ENCODE measurements at regions not wholly inside any gene's neighbourhood (a gene's known extent, or its start where the extent isn't known, plus 50 kb on each side); places are given as distances from the start of the nearest gene placed in this dataset.

DNA sequence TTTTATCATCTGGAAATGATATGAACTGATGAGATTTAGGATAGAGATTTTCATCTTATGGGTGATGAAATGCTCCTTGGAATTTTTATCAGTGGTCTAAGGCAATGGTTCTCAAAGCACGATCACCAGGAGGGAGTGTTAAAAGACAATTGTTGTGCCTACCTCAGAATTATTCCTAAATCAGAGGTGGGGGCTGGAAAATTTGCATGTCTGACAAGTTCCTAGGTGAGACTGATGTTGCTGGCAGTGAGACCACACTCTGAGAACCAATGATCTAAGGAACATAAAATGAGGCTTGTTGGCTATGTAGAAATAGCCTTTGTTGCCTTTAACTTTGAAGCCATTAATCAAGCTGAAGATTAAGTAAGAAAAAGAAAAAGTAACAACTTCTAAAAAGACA is 416.6 kb upstream of the AZI2 start:
- no peak for TF ChIP-seq EZH2 (optimal IDR thresholded peaks at IDR 0.05; ENCODE audit: low read depth, low read length)
- TF ChIP-seq EZH2phosphoT487 (IDR thresholded peaks at IDR 0.05; ENCODE audit: low read length) = no peak
- TF ChIP-seq, protein P1, sequence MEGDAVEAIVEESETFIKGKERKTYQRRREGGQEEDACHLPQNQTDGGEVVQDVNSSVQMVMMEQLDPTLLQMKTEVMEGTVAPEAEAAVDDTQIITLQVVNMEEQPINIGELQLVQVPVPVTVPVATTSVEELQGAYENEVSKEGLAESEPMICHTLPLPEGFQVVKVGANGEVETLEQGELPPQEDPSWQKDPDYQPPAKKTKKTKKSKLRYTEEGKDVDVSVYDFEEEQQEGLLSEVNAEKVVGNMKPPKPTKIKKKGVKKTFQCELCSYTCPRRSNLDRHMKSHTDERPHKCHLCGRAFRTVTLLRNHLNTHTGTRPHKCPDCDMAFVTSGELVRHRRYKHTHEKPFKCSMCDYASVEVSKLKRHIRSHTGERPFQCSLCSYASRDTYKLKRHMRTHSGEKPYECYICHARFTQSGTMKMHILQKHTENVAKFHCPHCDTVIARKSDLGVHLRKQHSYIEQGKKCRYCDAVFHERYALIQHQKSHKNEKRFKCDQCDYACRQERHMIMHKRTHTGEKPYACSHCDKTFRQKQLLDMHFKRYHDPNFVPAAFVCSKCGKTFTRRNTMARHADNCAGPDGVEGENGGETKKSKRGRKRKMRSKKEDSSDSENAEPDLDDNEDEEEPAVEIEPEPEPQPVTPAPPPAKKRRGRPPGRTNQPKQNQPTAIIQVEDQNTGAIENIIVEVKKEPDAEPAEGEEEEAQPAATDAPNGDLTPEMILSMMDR (IDR thresholded peaks at IDR 0.05; ENCODE audit: low read length) = no peak
- H3K27me3 ChIP-seq (replicated peaks; ENCODE audit: insufficient read depth, low read length) = no peaks in the 10 kb centered on the region
- no peaks in the 10 kb centered on the region for H3K9me3 ChIP-seq (replicated peaks; ENCODE audit: insufficient read depth, low read length)
- H3K79me2 ChIP-seq (ENCODE audit: low read length) = no peaks in the 10 kb centered on the region
- no peak for DNase-seq
- no peak overlapping the region for H2AFZ ChIP-seq (ENCODE audit: low read length)
- H4K20me1 ChIP-seq (ENCODE audit: insufficient read depth, low read length) = no peaks in the 10 kb centered on the region
- H3K9ac ChIP-seq (ENCODE audit: low read length) = no peak overlapping the region
- H3F3A ChIP-seq (ENCODE audit: insufficient read depth, low read length) = no peaks in the 10 kb centered on the region
- H3K9me2 ChIP-seq (replicated peaks; ENCODE audit: insufficient read depth, low read length) = no peaks in the 10 kb centered on the region
- no peak overlapping the region for H3K27ac ChIP-seq (ENCODE audit: low read length)
- no peak overlapping the region for H3K4me2 ChIP-seq (ENCODE audit: low read depth, low read length)
- no peaks in the 10 kb centered on the region for H3K36me3 ChIP-seq (replicated peaks; ENCODE audit: insufficient read depth, low read length)
- no peak overlapping the region for H3K4me3 ChIP-seq (ENCODE audit: low read length)
- peaks cover 11% of the 10 kb centered on the region; the same call in 1 of the 2 replicates for H3K4me1 ChIP-seq (ENCODE audit: low read length)

DNA sequence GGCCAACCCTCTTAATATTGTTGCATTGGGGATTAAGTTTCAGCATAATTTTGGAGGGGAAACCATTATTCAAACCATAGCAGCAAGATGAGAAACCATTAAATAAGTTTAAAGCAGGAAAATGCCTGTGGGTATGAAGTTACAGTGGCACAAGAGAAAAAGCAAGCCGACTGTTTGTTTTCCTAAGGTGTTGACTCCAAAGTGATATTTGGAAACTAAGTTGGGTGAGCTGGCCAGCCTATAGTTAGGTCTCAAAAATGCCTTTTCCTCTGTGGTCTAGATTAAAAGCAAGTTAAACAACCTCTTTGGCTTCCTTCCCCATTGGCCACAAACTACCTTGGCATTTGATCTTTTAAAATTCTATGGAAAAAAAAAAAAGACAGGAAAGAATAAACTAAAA is 419.8 kb upstream of the AZI2 start:
- H3K9me2 ChIP-seq (replicated peaks; ENCODE audit: insufficient read depth, low read length) = no peaks in the 10 kb centered on the region
- no peak overlapping the region for H3K4me2 ChIP-seq (ENCODE audit: low read depth, low read length)
- H3K9me3 ChIP-seq (replicated peaks; ENCODE audit: insufficient read depth, low read length) = no peaks in the 10 kb centered on the region
- H3K27ac ChIP-seq (ENCODE audit: low read length) = no peak overlapping the region
- TF ChIP-seq EZH2 (optimal IDR thresholded peaks at IDR 0.05; ENCODE audit: low read depth, low read length) (no peak), EZH2phosphoT487 (IDR thresholded peaks at IDR 0.05; ENCODE audit: low read length) (no peak)
- TF ChIP-seq, protein P1 (IDR thresholded peaks at IDR 0.05; ENCODE audit: low read length) = no peak
- H3K36me3 ChIP-seq (replicated peaks; ENCODE audit: insufficient read depth, low read length) = no peaks in the 10 kb centered on the region
- H3K9ac ChIP-seq (ENCODE audit: low read length) = no peak overlapping the region
- DNase-seq = no peak
- H3K79me2 ChIP-seq (ENCODE audit: low read length) = no peaks in the 10 kb centered on the region
- no peaks in the 10 kb centered on the region for H3K27me3 ChIP-seq (replicated peaks; ENCODE audit: insufficient read depth, low read length)
- no peaks in the 10 kb centered on the region for H4K20me1 ChIP-seq (ENCODE audit: insufficient read depth, low read length)
- peaks cover 11% of the 10 kb centered on the region; the same call in 1 of the 2 replicates for H3K4me1 ChIP-seq (ENCODE audit: low read length)
- H3K4me3 ChIP-seq (ENCODE audit: low read length) = no peak overlapping the region
- no peaks in the 10 kb centered on the region for H3F3A ChIP-seq (ENCODE audit: insufficient read depth, low read length)
- H2AFZ ChIP-seq (ENCODE audit: low read length) = no peak overlapping the region

DNA sequence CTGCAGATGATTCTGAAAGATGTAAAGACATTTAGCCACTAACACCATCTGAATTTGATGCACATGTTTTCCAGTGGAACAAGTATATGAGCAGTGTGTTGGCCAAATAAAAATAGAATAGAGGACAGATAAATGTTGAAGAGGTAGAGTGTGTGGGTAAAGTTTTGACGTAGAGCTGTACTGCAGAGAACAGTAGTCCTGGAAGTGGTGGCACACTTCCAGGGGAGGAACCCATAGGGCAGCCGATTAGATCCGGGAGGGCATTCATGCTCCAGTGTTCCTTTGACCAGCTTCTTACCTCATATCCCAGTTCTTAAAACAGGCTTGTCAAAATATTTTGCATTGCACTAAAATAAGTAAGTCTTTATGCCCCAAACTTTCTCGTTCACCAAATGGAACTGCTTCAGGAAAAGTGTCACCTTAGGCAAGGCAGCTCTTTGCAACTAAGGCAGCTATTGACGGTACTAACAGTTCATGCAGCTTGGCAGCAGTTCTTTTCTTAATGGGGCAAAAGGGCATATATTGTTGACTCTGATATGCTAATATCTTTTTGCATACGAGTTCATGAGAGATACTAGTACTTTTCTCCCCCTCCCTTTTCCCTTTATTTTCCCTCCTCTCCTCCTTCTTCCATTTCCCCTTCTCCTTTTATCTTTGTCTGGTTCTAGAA is 429.3 kb upstream of the AZI2 start:
- Histone ChIP-seq H4K20me1 (ENCODE audit: insufficient read depth, low read length) (no peaks in the 10 kb centered on the region), H3K9me2 (replicated peaks; ENCODE audit: insufficient read depth, low read length) (no peaks in the 10 kb centered on the region), H3K9me3 (replicated peaks; ENCODE audit: insufficient read depth, low read length) (no peaks in the 10 kb centered on the region), H2AFZ (ENCODE audit: low read length) (no peak overlapping the region), H3K36me3 (replicated peaks; ENCODE audit: insufficient read depth, low read length) (no peaks in the 10 kb centered on the region), H3K4me1 (ENCODE audit: low read length) (0 out of 2 replicates have a peak, but pooled peaks cover 6% of the 10 kb centered on the region), H3K27ac (ENCODE audit: low read length) (no peak overlapping the region), H3K27me3 (replicated peaks; ENCODE audit: insufficient read depth, low read length) (no peaks in the 10 kb centered on the region), H3K79me2 (ENCODE audit: low read length) (no peaks in the 10 kb centered on the region), H3F3A (ENCODE audit: insufficient read depth, low read length) (no peaks in the 10 kb centered on the region), H3K9ac (ENCODE audit: low read length) (no peak overlapping the region), H3K4me2 (ENCODE audit: low read depth, low read length) (no peak overlapping the region), H3K4me3 (ENCODE audit: low read length) (no peak overlapping the region)
- no peak for TF ChIP-seq EZH2 (optimal IDR thresholded peaks at IDR 0.05; ENCODE audit: low read depth, low read length)
- TF ChIP-seq, protein P1 (IDR thresholded peaks at IDR 0.05; ENCODE audit: low read length) = no peak
- TF ChIP-seq EZH2phosphoT487 (IDR thresholded peaks at IDR 0.05; ENCODE audit: low read length) = no peak
- no peak for DNase-seq

Measured in MM.1S (cell line).